Skin epidermis (tissue), 12 donors: ENCODE measurements at regions not wholly inside any gene's neighbourhood (a gene's known extent, or its start where the extent isn't known, plus 50 kb on each side); places are given as distances from the start of the nearest gene placed in this dataset.
A peak's percentile ranks its signal among the peaks of the same experiment; 100 is the strongest.

ENCODE experiments used
- H3K27ac ChIP-seq, 21 experiments: fragments of 200-600 bp; sonication (generic) in 11 of 21; one replicate each; pipeline ENCODE4 v1.5.0; 2020; ENCODE audit warnings: mild to moderate bottlenecking in 3 of 21, inconsistent platforms in 2 of 21, moderate library complexity in 2 of 21
- H3K4me3 ChIP-seq, 7 experiments: fragments of 200-600 bp; sonication (generic) in 2 of 7; one replicate each; pipeline ENCODE4 v1.5.0; 2020; ENCODE audit warnings: inconsistent platforms in 2 of 7, mild to moderate bottlenecking in 2 of 7, moderate library complexity in 1 of 7

GRCh38 chr10:2957785-2958184 lies 109.6 kb upstream of the PFKP start:
- H3K27ac ChIP-seq, result no peak overlapping the region
- no peak overlapping the region for H3K4me3 ChIP-seq

- Histone ChIP-seq H3K4me3 (no peak overlapping the region), H3K27ac (no peak overlapping the region)
Observed at GRCh38 chr10:2955064-2955463, 112.3 kb upstream of the PFKP start.

- Histone ChIP-seq H3K27ac (no peak overlapping the region), H3K4me3 (no peak overlapping the region)
Observed at GRCh38 chr10:2953495-2953894, 113.9 kb upstream of the PFKP start.

GRCh38 chr10:2951235-2951835 lies 116.0 kb upstream of the PFKP start:
- Histone ChIP-seq H3K4me3 (no peak overlapping the region), H3K27ac (no peak overlapping the region)

- Histone ChIP-seq H3K27ac (no peak overlapping the region), H3K4me3 (no peak overlapping the region)
Observed at GRCh38 chr10:2950546-2950945, 116.8 kb upstream of the PFKP start.

- Histone ChIP-seq H3K27ac (no peak overlapping the region), H3K4me3 (no peak overlapping the region)
Observed at GRCh38 chr10:2949948-2950354, 117.4 kb upstream of the PFKP start.

- peak overlapping the region in 1 of 21 experiments; percentile 29 for H3K27ac ChIP-seq
Observed at GRCh38 chr10:2949221-2949947, 118.0 kb upstream of the PFKP start.

GRCh38 chr10:2948127-2948854 lies 119.1 kb upstream of the PFKP start:
- no peak overlapping the region for H3K4me3 ChIP-seq
- no peak overlapping the region for H3K27ac ChIP-seq

More at GRCh38 chr10:2949221-2949947, 118.0 kb upstream of the PFKP start:
- no peak overlapping the region for H3K4me3 ChIP-seq

- H3K27ac ChIP-seq, result no peak overlapping the region
Observed at GRCh38 chr10:2944788-2945187, 122.6 kb upstream of the PFKP start.

GRCh38 chr10:2943932-2944614 lies 123.3 kb upstream of the PFKP start:
- no peak overlapping the region for H3K27ac ChIP-seq
- H3K4me3 ChIP-seq, result no peak overlapping the region

More at GRCh38 chr10:2944788-2945187, 122.6 kb upstream of the PFKP start:
- no peak overlapping the region for H3K4me3 ChIP-seq

GRCh38 chr10:2942938-2943337 lies 124.4 kb upstream of the PFKP start:
- Histone ChIP-seq H3K4me3 (no peak overlapping the region), H3K27ac (no peak overlapping the region)

GRCh38 chr10:2938869-2939268 lies 128.5 kb upstream of the PFKP start:
- no peak overlapping the region for H3K4me3 ChIP-seq
- H3K27ac ChIP-seq, result no peak overlapping the region

GRCh38 chr10:2936816-2937215 lies 130.5 kb upstream of the PFKP start:
- no peak overlapping the region for H3K4me3 ChIP-seq
- no peak overlapping the region for H3K27ac ChIP-seq

- Histone ChIP-seq H3K4me3 (no peak overlapping the region), H3K27ac (no peak overlapping the region)
Observed at GRCh38 chr10:2935647-2936386, 131.5 kb upstream of the PFKP start.

GRCh38 chr10:2933924-2934323 lies 133.4 kb upstream of the PFKP start:
- Histone ChIP-seq H3K27ac (no peak overlapping the region), H3K4me3 (no peak overlapping the region)

- Histone ChIP-seq H3K27ac (no peak overlapping the region), H3K4me3 (no peak overlapping the region)
Observed at GRCh38 chr10:2933519-2933918, 133.8 kb upstream of the PFKP start.

GRCh38 chr10:2933071-2933470 lies 134.3 kb upstream of the PFKP start:
- Histone ChIP-seq H3K27ac (no peak overlapping the region), H3K4me3 (no peak overlapping the region)

GRCh38 chr10:2929480-2930258 lies 137.7 kb upstream of the PFKP start:
- Histone ChIP-seq H3K4me3 (no peak overlapping the region), H3K27ac (no peak overlapping the region)
